GM12873 (cell line): ENCODE measurements at regions not wholly inside any gene's neighbourhood (a gene's known extent, or its start where the extent isn't known, plus 50 kb on each side); places are given as distances from the start of the nearest gene placed in this dataset.

Source experiments
- CTCF ChIP-seq: IDR thresholded peaks from 2 replicates; pipeline ENCODE4 v1.5.1; 2012; ENCODE audit warnings: low read depth, mild to moderate bottlenecking, moderate library complexity, low read length, control low read depth; ENCODE audit not compliant: insufficient read depth; ENCODE audit errors: missing control alignments

DNA sequence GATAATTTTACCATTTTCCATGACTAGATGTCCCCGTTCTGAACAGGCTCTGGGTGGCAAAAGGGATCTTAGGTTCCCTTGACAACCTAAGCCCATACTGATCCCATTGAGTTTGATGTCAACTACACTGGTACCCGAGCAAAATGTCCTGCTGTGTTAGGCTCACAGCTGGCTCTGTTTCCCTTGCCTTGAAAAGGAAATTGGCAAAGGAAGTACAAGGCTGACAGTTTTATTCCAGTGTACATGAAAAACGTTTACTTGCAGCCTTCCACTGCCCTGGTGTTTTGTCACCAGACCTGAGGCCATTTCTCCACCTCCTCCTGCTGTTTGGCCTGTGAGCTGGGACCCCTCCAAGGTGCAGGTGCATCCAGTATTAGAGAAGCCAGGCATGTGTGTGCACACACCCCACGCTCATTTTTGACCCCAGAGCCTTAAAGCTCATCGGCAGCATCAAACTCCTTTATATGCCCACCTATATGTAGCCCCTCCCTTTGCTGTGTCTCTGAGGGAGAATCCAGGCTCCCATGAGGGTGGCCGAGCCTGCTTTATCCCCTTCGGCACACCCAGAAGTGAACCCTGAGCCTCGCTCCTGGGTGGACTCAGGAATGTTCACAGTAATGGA is 171.3 kb downstream of the NDUFA10 start:
- TF ChIP-seq CTCF: no peak

GRCh38 chr2:239853121-239853520 is 172.0 kb downstream of the NDUFA10 start:
- TF ChIP-seq CTCF: no peak

GRCh38 chr2:239852272-239852671 is 172.9 kb downstream of the NDUFA10 start:
- TF ChIP-seq CTCF: no peak

- TF ChIP-seq CTCF: no peak
These were observed 178.1 kb downstream of the NDUFA10 start for GRCh38 chr2:239846789-239847676.

DNA sequence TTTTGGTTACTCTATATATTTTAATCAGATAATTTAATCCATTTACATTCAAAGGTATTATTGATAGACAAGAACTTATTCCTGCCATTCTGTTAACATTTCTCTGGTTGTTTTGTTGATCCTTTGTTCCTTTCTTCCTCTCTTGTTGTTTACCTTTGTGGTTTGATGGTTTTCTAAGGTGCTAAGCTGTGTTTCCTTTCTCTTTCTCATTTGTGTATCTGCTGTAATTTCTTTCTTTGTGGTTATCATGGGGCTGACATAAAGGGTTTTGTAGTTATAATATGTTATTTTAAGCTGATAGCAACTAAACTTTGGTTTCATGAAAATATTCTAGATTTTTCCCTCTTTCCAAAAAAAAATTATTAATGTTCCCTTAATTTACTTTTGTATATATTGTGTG is 179.2 kb downstream of the NDUFA10 start:
- TF ChIP-seq CTCF: no peak

- no peak for TF ChIP-seq CTCF
These were observed 185.8 kb downstream of the NDUFA10 start for GRCh38 chr2:239839306-239839705.

DNA sequence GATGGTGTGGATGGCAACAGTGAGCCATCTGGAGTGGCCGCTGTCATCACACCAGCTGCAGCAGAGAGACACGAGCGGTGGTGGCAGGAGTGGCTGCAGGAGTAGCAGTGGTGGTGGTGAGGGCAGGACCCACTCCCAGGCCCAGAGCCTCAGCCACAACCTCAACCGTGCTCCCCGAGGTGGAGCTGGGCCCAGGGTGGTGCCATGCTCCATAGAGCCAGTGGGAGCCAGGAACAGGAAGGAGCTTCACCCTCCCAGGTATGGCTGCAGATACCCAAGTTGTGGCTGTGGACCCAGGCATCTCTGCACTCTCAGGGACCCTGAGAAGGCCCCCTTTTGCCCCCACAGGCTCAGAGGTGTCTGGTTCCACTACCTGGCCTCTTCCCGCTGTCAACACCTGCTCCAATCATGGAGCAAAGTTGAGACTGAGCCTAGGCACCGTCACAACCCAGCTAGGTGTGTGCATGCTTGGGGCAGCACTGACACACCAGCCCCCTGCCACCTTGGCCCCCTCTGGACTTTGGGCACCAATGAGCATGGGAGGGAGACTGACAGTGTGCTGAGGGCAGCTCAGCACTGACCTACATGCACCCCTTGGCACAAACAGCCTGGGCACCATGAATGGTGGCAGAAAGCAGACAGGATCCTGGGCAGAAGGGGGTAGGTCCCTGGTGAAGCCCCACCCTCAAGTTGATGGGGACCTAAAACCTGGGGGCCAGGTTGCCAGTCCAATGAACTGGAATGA is 188.9 kb downstream of the NDUFA10 start:
- TF ChIP-seq CTCF: no peak
